Skin of body (tissue), 1 donor: ENCODE measurements at regions not wholly inside any gene's neighbourhood (a gene's known extent, or its start where the extent isn't known, plus 50 kb on each side); places are given as distances from the start of the nearest gene placed in this dataset.
A peak's percentile ranks its signal among the peaks of the same experiment; 100 is the strongest.

ENCODE experiments used
- DNase-seq: peaks from one replicate; lab custom pipeline; 2025; lab: John Stamatoyannopoulos, UW

GRCh38 chr2:195606179-195606578 is 50.8 kb upstream of the SLC39A10 start:
- DNase-seq, result no peak

DNA sequence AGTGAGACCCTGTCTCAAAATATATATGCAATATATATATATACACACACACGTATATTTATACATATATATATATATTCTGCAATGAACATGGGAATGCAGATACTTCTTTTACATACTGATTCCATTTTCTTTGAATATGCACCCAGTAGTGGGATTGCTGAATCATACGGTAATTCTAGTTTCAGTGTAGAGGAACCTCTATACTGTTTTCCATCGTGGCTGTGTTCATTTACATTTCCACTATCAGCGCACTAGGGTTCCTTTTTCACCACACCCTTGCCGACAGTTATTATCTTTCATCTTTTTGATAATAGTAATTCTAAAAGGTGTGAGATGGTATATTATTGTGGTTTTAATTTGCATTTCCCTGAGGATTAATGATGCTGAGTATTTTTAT is 52.3 kb upstream of the SLC39A10 start:
- DNase-seq, result no peak

DNA sequence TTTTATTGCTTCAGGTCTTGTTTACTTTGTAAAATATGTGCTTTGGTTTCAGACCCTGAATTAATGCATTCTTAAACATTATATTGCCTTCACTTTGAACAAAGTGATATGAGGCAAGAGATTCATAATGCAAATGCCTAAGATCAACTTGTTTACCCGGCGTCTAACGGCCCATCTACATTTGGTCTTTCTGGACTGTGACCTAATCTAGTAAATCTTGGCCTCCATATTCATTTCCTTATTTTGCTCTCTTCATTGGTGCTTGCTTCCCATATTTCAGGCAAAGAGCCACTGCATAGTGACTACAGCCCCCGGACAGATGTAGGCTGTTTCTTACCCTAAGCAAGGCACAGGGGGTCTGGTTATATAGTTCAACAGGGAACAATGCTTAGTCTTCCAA is 53.0 kb upstream of the SLC39A10 start:
- DNase-seq, result no peak

- DNase-seq, result no peak
Measured at GRCh38 chr2:195603408-195603807, 53.6 kb upstream of the SLC39A10 start.

GRCh38 chr2:195602687-195603086 is 54.3 kb upstream of the SLC39A10 start:
- no peak for DNase-seq

DNA sequence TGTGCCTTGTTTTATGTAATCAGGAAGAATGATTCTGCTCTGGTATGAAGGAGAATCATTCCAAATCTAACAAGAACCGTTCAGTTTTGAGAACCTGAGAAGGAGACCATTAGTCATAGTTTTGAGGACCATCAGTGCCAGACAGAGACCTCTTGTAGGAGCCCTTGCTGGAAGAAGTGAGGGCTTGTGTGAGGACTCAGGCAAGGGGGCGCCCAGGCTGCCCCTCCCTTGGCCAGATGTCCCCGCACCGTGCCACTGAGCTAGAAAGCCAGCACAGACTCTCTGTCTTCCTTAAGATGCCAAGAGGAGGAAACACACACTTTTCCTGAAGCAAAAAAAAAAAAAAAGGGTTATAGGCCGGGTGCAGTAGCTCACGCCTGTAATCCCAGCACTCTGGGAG is 55.7 kb upstream of the SLC39A10 start:
- no peak for DNase-seq

- no peak for DNase-seq
Measured at GRCh38 chr2:195600778-195601177, 56.2 kb upstream of the SLC39A10 start.

GRCh38 chr2:195596840-195597239 is 60.2 kb upstream of the SLC39A10 start:
- no peak for DNase-seq

DNA sequence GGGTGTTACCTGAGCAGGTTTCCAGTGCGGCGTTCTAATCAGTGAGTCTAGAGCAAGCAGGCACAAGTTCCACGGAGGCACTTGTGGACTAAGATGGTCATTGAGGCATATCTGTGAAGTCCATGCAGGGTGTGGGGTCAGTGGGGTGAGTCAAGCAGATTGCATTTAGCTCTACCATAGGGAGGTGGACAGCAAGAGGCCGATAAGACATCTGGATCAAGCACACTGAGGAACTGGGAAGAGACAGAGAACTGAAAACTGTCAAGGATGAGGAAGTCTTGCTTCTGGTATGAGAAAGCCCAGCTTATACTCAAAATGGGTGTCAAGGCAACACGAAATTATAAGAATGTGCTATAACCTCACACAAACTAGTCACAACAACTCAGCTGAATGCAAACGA is 61.2 kb upstream of the SLC39A10 start:
- DNase-seq, result no peak

DNA sequence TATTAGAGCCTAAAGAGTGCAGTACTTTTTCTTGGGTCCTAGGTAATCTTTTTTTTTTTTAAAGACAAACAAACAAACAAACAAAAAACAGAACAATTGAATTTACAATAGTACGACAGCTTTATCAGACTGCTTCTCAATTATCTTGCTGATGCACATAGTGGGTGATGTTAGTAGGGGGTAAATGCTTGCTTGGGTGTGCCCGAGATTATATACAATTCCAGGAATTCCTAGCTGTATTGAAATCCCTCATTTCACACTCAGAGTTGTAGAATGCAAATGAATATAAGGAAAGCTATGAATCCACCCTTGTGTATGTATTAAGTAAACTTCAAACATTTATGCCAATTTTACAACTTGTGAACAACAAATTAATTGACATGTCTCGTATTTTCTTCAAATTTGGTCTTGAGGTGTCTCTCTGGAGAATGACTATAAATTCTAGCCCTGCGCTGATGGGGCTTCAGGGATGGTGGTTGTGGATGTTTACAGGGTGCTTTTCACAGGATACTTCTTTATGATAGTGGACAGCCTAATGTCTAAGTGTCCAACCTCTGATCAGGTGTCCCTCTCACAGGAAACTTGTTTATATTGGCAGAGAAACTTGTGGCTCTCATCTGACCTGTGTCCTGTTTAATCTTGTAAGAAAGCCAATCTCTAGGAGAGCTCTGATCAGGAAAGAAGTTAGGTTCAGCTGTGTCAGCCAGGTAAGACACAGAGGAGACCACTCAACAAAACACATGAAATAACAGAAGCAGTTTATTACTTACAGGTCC is 61.9 kb upstream of the SLC39A10 start:
- no peak for DNase-seq

DNA sequence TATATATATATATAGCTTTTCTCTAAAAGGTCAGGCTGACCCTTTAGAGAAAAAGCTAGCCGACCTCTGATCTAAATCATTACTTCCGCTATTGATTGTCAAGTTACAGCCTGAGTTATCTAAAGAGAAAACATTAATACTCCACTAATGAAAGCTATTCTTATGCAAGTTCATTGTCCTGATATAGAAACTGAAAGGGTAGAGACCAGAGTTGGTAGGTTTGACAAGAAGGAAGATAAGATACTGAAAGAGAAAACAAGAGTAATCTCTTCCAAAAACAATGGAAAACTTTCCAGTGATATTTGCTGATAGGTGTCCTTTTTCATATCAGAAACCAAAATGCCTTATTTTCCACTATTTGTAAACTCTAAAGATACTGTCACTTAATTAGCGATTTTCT is 62.8 kb upstream of the SLC39A10 start:
- DNase-seq, result no peak

DNA sequence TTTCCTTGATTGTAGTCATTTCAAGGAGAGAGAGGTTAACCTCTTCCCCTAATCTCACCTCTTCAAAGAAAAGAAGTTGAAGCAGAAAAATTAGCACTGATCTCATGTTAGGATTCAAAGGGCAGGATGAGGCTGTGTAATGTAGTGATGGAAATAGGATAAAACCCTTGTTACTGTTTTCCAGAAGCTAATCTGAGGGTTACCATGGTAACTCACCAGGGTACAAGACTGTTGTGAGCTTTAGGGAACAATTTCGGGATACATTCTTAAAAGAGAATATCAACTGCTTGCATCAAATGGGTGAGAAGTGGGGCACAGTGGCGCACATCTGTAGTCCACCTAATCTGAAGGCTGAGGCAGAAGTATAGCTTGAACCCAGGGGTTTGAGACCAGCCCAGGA is 64.9 kb upstream of the SLC39A10 start:
- DNase-seq, result no peak

DNA sequence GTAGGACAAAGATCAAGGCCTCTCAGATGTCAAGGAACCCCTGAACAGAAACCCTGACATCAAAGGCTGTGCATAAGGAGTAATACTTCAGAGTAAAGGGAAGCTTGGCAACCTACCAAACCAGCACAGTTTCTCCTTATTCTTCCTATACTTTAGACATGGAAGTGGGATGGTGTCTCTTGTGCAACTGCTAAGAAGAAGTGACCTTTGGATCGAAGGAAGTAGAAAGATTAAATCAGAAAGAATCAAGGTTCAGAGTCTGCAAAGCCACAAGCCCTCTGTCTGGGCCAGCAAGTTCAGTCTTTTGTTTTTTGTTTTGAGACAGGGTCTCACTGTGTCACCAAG is 66.2 kb upstream of the SLC39A10 start:
- no peak for DNase-seq

GRCh38 chr2:195590199-195590860 is 66.7 kb upstream of the SLC39A10 start:
- DNase-seq, result no peak

DNA sequence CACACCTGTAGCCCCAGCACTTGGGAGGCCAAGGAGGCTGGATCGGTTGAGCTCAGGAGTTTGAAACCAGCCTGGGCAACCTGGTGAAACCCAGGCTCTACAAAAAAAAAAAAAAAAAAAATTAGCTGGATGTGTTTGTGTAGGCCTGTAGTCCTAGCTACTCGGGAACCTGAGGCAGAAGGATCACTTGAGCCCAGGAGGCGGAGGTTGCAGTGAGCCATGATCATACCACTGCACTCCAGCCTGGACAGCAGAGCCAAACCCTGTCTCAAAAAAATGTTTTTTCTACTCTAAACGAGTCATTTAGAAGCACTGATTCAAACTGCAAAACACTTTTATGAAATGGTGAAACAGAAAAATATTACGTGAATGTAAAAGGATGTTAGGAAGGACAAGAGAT is 69.1 kb upstream of the SLC39A10 start:
- no peak for DNase-seq

GRCh38 chr2:195586062-195586714 is 70.8 kb upstream of the SLC39A10 start:
- no peak for DNase-seq

DNA sequence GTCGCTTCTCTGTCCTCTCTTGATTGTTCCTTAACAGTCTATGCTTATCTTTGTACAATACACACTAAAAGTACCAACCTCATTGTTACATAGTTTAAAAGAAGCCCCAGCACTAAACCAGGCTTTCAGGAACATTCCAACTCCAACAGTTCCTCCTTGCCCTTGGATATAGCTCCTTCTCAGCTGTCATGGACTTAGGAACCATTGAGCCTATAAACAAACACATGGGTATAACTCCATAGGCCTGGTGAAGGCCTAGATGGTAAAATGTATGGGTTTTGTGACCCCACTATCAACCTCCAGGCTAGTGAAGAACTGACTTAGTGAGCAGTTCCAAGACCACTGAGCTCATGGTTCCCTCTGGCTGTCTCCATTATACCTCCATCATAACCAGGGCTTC is 74.8 kb upstream of the SLC39A10 start:
- DNase-seq, result no peak

GRCh38 chr2:195579776-195580555 is 77.1 kb upstream of the SLC39A10 start:
- no peak for DNase-seq

- peak; percentile 58 for DNase-seq
Measured at GRCh38 chr2:195575879-195576401, 81.1 kb upstream of the SLC39A10 start.

- DNase-seq, result no peak
Measured at GRCh38 chr2:195575016-195575415, 82.0 kb upstream of the SLC39A10 start.

DNA sequence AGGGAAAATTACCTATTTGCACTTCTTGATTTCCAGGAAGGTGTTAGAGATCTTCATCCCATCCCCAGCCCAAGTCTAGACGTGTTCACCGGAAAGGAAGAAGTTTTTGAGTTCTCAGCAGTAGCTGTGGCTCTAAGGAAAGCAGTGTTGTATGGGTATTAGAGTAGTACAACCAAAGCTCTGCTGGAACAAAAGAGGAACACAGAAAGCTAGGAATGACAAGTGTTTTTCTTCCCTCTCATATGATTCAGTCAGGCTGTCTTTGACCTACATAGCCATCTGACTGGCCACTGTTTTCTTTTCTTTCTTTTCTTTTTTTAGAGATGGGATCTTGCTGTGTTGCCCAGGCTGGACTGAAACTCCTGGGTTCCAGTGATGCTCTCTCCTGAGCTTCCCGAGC is 82.7 kb upstream of the SLC39A10 start:
- DNase-seq, result no peak
